ENCODE measurements at regions not wholly inside any gene's neighbourhood (a gene's known extent, or its start where the extent isn't known, plus 50 kb on each side); places are given as distances from the start of the nearest gene placed in this dataset.

GRCh38 chr5:148921350-148921749 lies 94.9 kb downstream of the ADRB2 start (continued):
- TF ChIP-seq TFDP1 (CRISPR knock-in tag; IDR thresholded peaks at IDR 0.05; ENCODE audit: borderline replicate concordance): no peak
- no peak for TF ChIP-seq ZSCAN20 (CRISPR knock-in tag; IDR thresholded peaks at IDR 0.05; ENCODE audit: borderline replicate concordance)
- no peak for TF ChIP-seq MIER3 (CRISPR knock-in tag; IDR thresholded peaks at IDR 0.05; ENCODE audit: borderline replicate concordance)
- TF ChIP-seq GMEB1 (CRISPR knock-in tag; IDR thresholded peaks at IDR 0.05; ENCODE audit: borderline replicate concordance): no peak
- no peak for TF ChIP-seq PHF20 (CRISPR knock-in tag; IDR thresholded peaks at IDR 0.05)

DNA sequence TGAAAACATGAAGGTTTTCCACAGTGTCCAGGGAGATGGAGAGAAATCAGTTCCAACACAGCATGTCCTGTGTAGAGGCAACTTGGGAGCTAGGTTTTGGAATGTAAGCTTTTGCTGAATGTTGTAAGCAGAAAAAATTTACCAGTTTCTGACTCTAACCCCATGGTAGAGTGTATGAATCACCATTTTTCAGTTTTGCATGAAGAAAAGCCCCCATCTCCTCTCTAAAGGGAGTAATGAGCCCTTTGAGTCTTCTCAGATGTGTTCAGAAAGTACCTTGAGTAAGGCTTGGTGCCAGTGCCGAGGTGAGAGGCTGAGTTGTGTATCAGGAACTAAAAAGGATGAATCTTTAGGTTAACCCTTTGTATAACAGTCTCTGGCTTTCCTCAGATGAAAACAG lies 96.2 kb downstream of the ADRB2 start:
- intact Hi-C loops (cut with micrococcal nuclease; ENCODE audit: unreplicated experiment) (no loop called here), in situ Hi-C loops (cut with HindIII; ENCODE audit: extremely low pct_ligation_motif_present, low pct_unique_long_range_greater_than_20kb) (no loop called here)
- Histone ChIP-seq H3K79me2 (ENCODE audit: insufficient read depth, low read length) (no peaks in the 10 kb centered on the region), H4K20me1 (ENCODE audit: insufficient read depth, low read length) (no peaks in the 10 kb centered on the region), H3K36me3 (replicated peaks in 1 of 2; ENCODE audit: control insufficient read depth in 1 of 2, insufficient read depth in 2 of 2, low read length in 2 of 2) (no peaks in the 10 kb centered on the region), H3K4me3 (replicated peaks in 1 of 3; ENCODE audit: insufficient read depth in 1 of 3, low read depth in 2 of 3, low read length in 3 of 3) (no peak overlapping the region), H3K4me1 (ENCODE audit: insufficient read depth, low read length) (no peaks in the 10 kb centered on the region), H3K27me3 (ENCODE audit: control insufficient read depth in 1 of 2, insufficient read depth in 2 of 2, low read length in 2 of 2) (no peaks in the 10 kb centered on the region), H3K4me2 (ENCODE audit: low read depth, low read length) (no peak overlapping the region), H3K9ac (ENCODE audit: insufficient read depth, low read depth, low read length) (no peak overlapping the region), H3K27ac (ENCODE audit: extremely low read length, insufficient read depth, low read length) (no peak overlapping the region), H2AFZ (ENCODE audit: low read length) (no peak overlapping the region), H3K9me3 (ENCODE audit: low read length) (no peaks in the 10 kb centered on the region)
- FAIRE-seq: no peak
- CTCF ChIA-PET (ENCODE audit: low intra/inter-chr PET ratio, low total read pairs): no interaction called here
- no peak for ATAC-seq
- no peak for DNase-seq (ENCODE audit: low spot score)
- POLR2A ChIA-PET: no interaction called here
- 7% methylated on average over 1 of the region's 1 CpG for WGBS (ENCODE audit: low lambda C conversion rate)
- no TSS peak for BruUV-seq (replicated peaks)
- TF ChIP-seq SAP130 (CRISPR knock-in tag; IDR thresholded peaks at IDR 0.05; ENCODE audit: low read depth): no peak
- no peak for TF ChIP-seq SSRP1 (CRISPR knock-in tag; IDR thresholded peaks at IDR 0.05)
- no peak for TF ChIP-seq ZNF75D (CRISPR knock-in tag; IDR thresholded peaks at IDR 0.05; ENCODE audit: borderline replicate concordance)

Measured in HepG2 (cell line).